Hindlimb muscle (tissue), 1 donor: ENCODE measurements at regions not wholly inside any gene's neighbourhood (a gene's known extent, or its start where the extent isn't known, plus 50 kb on each side); places are given as distances from the start of the nearest gene placed in this dataset.
A peak's percentile ranks its signal among the peaks of the same experiment; 100 is the strongest.

ENCODE experiments used
- DNase-seq: peaks from one replicate; pipeline ENCODE4 v3.0.0-alpha.2; 2013

DNA sequence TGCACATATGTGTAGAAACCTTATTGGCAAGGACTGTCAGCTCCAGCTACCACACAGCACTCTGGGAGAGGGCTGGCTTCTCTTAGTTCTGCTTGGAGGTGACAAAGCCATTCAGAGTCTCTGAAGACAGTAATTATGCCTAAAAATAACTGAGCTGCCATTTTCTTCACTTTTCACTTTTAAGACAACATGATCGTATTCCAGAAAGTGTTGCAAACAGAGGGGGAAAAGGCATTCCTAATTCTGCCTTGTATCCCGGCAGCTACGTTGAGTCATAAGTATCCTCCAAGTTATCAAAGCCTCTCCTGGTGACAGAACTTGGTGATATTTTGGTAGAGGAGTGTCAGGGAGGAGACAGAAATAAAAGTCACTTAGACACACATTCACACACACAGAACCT, 327.7 kb downstream of the HAPSTR1 start:
- no peak for DNase-seq

DNA sequence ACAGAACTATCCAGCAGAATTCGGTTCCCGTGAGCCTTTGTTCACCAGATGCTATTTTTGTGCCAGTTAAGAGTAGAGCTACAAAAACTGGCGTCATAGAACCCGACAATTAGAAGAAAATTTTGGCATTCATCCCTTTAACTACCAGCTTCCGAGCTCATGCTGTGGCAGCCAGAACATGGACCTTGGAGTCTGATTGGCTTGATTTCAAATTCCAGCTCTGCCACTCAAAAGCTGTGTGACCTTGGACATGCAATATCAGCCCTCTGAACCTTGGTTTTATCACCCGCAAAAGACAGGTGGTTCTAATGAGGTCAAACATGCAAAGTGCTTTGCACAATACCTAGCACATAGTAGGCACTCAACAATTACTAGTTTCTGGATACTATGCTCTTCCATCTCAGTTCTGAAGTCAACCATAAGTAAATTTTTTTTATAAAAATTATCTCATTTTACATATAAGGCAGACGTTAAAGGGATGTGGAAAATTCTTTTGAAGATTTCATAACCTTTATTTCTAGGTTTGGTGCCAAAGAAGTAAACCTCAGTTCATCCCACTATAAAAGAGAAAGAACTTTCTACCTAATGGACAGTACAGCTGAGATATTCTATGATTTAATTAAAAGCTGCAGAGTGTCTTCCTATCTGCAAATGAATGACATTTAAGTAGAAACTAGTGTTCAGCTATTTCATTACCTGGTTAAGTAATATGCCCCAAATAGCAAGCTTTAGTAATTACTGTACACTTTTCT, 331.5 kb downstream of the HAPSTR1 start:
- no peak for DNase-seq

DNA sequence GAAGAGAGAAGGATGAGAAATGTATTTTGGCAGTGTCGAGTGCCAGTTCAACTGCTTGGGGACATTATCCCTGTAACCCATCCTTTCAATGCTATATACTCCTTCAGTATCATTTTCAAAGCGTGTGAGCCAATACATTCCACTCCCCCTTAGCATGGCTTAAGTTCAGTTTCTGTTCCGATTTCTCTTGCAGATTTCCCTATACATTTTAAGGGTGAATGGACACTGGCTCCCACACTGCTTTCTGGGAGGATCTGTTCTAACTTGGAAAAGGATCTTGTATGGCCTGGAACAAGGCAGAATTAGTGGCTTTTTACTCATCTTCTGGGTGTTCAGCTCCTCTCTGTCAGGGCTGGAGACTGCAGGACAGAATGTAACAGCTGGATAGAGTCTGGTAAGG, 333.8 kb downstream of the HAPSTR1 start:
- DNase-seq = peak; percentile 48

DNA sequence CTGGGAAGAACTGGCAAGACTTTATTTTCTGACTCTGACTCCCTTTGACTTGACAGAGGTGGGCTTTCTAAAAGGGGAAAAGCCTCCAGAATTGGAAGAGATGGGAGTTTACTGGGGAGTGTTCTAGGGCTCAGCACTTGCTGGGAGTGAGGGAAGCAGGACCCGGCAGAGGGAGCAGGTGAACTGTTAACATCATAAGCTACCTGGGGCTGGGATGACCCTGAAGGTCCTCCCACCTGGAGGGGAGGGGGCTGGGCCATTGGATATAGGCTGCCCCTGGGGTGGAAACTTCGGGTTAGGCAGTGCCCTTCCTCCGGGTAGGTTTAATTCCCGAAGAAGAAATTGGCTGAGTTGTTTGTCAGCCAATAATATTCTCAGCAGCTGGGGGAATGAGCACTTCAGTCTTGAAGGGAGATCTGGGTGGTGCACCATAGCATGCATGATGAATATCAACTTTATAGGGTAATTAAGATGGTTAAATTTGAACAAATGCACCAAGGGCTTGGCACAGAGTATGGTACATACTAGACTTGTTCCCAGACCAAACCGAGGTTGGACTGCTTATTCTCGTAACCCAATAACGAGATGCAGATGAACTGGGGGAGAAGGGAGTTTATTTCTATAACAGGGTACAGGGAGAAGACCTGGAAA, 337.0 kb downstream of the HAPSTR1 start:
- DNase-seq = no peak

DNA sequence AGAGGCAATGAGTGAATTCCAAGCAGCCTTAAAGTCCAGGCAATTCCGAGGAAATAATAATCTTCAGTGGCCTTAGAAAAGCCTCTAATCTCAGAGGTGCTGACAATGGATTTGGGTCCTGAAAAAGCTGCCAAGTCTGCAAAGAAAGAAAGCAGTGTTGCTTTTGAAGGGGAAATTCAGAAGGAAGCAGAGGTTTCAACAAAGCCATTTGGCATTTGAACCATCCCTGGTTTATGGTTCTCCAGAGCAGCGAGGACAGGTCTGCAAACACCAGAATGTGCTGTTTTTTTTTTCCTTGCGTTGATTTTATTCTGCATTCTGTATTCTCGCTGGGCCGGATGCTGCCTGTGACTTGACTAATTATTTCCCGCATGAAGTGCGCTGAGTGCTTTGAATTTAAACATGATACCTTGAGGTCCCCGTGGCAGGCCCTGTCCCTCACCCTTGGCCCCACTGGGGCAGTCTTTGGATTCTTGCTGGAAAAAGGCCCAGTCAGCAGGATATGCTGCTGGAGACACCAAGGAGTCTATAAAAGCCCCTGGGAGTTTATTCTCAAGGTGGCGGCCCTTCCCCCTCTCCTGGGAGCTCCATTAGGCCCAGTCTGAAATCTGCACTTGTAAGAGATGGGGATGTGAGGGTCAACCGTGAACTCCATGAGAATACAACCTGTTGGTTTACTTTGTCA, 338.3 kb downstream of the HAPSTR1 start:
- DNase-seq = no peak

DNA sequence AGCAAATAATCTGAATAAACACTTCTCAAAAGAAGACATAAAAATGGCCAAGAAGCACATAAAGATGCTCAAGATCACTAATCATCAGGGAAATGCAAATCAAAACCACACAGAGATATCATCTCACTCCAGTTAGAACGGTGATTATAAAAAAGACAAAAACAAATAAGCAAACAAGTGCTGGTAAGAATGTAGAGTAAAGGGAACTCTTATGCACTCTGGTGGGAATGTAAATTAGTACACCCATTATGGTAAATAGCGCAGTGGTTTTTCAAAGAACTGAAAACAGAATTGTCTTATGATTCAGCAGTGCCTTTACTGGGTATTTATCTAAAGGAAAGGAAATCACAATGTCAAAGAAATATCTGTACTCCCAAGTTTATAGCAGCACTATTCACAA, 343.2 kb downstream of the HAPSTR1 start:
- DNase-seq = no peak

DNA sequence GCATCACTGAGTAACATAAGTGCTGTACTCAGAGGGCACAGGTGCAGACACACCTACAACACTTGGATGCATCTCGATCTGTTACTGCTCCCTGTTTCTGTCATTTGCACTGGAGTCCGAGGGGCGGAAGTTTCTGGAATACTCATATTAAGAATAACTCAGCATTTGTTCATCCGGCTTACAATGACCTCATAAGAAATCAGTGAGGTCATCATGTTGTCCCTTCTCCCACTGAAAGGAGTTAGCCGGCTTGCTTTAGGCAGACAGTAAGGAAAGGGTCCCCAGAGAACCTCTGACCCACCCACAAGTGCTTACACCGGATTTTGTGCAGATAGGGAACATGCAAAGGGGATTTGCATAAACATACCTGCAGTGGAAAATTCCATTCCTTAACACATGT, 344.7 kb downstream of the HAPSTR1 start:
- DNase-seq = no peak

DNA sequence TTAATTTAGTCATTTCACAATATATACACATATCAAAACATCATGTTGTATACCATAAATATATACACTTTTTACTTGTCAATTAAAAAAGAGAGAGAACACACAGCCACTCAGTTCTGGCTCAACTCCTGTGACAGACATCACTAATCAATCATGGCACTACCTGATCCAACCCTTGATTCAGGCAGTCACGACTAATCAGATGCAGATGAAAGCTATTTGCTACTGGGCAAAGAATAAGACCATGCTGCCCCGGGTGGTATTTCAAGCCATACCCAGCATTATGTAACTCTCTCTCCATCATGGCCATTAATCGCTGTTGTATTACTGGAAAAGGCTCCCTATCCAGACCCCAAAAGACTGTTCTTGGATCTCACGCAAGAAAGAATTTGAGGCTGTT, 345.7 kb downstream of the HAPSTR1 start:
- no peak for DNase-seq

DNA sequence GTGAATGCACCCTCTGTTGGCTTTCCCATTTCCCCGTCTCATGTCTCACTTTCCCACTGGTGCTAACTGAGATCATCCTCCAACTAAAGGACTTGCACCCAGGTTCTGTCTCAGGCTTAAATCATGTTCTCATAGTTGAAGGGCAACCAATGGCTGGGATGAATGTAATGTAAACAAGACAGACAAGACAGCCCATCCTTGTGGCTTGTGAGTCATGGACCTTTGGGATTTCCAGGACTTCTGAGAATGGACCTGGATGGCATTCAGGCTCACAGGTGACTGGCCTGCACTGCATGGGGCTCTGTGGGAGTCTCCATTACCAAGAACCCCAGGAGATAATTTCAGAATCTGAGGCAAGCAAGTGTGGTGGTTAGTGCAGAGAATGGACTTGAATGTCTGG, 347.5 kb downstream of the HAPSTR1 start:
- DNase-seq = no peak

DNA sequence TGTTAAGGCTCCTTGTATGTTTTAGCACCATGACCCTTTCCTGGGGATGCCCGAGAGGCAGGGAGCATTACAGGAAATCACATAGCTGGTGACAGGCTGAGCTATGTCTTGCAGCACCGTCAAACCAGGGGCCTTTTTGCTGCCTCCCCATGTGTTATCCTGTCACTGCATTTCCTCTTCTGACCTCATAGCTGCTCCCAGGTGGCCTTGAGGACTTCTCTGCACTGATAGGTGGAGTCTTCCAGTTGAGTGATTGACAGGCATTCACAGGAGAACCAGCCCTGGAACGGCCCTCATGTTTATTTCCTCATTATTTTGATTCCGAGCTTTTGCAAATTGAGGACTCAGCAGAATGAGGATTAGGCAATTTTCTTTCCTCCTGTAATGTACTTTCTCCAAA, 349.6 kb downstream of the HAPSTR1 start:
- no peak for DNase-seq

DNA sequence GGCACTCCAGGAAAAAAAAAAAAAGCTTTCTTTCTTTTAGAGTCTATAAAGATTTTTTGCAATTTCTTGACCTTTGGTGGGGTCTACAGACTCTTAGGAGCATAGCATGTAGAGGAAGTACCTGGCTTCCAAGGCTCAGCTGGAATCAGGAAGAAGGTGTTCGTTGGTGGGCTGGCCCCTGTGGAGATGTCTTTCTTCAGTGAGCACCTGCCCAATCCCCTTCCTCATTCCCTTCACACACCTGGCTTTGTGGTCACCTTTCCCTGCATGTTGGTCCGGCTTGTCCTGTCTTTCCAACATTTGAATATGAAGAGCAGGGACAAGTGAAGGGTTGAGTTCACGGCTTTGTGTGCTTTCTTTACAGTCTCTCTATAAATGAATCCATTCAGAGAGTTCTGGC, 352.4 kb downstream of the HAPSTR1 start:
- DNase-seq = no peak

DNA sequence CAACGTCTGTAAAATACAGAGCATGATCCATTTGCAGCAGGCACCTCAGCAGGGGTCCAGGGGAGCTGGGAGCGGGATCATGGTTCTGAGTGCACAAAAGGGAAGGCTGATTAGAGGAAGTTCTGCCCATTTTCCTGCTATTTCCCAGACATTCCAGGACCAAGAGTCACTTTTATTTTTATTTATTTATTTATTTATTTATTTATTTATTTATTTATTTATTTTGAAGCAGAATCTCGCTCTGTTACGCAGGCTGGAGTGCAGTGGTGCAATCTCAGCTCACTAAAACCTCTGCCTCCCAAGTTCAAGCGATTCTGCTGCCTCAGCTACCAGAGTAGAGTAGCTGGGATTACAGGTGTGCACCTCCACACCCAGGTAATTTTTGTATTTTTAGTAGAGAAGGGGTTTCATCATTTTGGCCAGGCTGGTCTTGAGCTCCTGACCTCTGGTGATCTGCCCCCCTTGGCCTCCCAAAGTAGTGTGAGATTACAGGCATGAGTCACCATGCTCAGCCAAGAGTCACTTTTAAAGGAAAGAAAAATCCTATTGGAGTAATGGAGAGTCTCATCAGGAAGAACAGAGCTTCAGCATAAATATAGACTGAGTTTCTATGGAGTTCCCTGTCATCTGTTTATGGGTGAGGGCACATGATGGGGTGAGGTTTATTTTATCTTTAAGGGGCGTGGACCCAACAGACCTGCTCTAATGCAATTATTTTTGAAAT, 355.2 kb downstream of the HAPSTR1 start:
- no peak for DNase-seq

DNA sequence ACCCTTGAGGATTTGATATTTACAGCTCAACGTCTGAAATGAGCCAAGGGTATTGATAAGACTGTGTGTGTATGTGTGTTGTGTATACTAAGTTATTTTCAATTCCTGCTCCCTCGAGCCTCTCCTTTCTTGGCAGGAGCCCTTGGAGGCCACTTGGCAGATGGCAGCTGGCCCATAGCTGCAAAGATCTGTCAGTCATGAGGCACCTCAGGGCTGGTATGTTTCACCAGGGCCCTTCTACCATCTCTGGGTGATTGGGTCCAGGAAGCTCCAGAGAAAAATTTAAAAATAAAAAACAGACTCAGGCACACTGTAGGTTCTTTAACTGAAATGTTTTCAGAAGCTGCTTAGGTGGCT, 355.7 kb downstream of the HAPSTR1 start:
- DNase-seq = no peak

DNA sequence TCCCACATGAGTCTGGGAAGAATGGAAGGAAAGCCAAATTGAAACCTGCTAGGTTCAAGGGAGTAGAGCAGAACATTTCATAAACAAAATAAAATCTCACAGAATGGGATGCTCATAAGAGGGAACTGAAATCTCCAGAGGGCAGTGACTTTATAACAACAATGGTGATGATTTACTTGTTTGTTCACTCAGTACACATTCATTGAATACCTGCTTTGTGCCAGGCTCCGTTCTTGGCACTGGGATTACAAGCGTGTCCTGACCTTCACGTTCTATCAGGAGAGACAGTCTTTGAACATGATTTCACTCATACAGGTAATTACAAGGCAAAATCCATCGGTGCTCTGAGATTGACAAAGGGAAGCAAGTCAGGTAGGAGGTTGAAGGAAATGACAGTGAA, 356.3 kb downstream of the HAPSTR1 start:
- DNase-seq = no peak

DNA sequence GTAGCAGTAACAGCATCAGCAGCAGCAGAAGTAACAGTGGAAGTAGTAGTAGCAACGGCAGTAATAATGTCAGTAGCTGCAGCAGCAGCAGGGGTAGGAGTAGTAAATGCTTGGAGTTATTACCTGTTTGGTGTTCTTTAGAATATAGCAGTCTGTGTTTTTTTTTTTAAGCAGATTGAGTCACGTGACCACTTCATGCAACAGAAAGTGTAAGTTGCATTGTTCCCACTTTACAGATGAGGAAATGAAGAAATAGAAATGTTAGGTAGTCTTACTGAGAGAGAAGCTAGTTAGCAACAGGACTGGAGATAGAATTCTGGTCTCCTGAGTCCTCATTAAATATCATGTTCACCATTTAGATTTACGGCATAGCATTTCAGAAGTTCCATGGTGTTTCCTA, 358.2 kb downstream of the HAPSTR1 start:
- DNase-seq = no peak

DNA sequence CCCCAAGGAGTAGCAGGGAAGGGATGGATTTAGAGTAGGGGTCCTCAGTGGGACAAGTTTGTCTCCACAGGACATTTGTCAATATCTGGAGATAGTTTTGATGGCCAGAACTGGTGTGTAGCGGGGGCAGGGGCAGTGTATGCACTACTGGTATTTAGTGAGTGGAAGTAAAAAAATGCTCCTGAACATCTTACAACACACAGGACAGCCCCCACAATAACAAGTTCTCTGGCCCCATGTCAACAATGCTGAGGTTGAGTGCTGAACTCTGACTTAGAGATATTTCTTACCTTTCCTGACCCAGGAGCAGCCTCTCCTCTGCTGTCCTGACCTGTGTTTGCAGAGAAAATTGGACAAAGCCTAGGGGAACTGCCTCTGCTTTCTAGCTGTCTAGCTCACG, 365.8 kb downstream of the HAPSTR1 start:
- no peak for DNase-seq

DNA sequence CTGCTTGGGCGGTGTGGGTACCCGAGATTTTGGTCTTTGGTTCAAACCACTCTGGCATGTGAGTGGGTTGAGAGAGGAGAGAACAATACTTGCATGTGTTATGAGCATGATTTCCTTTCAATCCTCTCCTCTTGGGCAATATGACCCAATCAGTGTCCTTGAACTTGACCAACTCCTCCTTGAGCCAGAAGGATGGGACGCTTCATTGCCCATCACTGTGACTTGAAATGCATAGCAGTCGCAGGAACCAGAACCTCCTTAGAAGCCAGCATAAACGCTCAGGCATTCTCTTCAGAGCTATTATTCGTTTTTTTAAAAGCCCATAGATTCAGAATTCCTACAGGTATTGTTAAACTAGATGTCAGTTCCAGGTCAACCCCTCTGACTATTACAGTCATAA, 367.4 kb downstream of the HAPSTR1 start:
- DNase-seq = no peak

DNA sequence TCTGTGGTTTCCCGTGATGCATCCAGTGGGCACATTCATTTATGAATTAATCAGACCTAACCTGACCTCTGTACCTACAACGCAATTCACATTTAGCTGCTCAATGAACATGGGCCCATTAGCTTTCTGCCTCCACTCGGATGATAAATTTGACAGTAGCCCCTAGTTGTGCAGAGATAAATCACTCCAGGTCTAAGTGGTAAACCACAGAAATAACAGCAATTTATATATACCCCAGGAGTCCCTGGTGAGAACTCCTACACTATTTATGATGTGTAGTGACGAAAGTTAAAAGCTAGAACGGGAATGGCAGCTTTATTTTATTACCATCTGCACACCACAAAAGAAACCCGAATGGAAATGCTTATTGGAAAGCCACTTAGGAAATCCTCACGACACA, 371.5 kb downstream of the HAPSTR1 start:
- no peak for DNase-seq

DNA sequence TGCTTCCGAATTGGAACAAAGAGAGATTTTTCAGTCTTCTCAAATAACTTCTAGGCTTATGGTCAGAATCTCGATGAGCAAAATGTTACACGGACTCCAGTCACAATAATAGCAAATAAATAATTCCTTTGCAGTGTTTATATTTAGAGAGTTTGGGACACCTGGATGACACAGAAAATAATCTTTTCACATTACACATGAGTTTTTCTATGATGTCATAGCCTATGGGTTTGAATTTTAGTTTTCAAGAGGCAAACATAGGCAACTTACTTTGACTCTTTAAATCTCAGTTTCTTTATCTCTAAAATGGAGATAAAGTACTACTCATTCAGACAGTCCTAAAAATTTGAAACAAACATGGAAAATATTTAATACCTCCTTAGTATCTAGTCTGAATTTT, 372.0 kb downstream of the HAPSTR1 start:
- DNase-seq = no peak

DNA sequence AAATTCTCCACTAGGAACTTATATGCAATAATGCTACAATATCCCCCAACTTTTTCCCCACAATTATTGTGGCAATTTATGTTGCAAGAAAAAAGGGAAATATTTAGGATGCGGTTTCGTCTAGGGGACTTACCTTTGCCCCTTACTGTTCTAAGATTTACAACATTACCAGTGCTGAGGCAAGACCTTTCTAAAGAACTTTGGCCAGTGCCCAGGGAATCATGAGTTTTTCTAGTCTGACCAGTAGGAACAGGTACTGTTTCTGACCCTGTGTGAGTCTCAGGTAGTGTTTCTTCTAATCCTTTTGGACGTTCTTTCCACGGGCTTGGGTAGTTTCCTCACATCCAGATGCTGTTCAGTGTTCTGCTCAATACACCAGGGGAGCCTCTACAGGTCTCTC, 373.7 kb downstream of the HAPSTR1 start:
- no peak for DNase-seq

DNA sequence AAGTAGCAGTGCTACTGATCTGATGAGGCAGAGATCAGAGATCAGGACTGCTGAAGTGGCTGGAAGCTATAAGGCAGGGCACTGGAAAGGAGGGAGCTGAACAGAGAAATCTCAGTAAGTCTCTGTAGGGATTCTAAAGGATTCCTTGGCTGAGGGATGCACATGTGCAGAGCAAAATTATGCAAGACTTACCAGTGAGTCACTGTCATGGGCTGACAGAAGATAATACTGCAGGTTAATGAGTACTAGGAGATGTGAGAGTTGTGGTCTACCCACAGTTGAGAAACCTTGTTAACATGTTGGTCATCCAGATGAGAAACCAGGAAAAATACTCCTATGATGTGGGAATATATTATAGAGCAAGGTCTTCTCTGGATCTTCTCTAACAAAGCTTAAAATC, 378.1 kb downstream of the HAPSTR1 start:
- DNase-seq = no peak

DNA sequence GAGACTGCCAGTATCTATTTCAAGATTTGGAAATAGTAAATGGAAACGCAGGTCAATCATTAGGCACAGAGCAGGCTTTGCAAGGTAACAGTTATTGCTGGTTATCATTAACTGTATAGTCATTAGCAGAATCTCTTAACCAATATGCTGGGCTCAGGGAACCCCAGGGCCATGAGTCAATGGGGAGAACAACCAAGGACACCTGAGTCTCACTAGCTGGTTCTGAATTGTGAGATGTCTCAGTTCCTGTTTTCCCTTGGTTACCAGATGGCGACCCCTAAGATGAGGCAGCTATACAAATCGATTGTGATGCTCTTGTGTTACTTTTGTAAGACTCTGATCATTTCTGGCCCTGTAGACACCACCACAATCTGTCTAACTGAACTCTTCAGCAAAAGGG, 385.3 kb downstream of the HAPSTR1 start:
- no peak for DNase-seq

DNA sequence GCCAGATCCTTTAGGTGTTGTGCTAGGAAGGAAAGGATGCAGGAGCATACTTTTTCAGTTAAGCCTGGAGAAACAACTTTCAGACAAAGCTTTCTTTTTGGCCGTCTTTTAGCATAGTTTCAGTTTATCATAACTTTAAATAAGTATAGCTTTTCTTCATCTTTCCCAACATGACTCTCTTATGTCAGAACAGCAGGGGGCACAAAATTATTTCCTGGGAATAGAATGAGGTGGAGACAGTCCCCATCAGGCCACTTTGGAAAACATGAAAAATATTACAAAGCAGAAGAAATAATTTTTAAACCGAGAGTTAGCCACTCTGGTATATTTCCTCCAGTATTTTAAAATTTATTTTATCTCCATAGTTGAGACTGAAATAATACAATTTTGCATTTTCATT, 387.6 kb downstream of the HAPSTR1 start:
- no peak for DNase-seq

DNA sequence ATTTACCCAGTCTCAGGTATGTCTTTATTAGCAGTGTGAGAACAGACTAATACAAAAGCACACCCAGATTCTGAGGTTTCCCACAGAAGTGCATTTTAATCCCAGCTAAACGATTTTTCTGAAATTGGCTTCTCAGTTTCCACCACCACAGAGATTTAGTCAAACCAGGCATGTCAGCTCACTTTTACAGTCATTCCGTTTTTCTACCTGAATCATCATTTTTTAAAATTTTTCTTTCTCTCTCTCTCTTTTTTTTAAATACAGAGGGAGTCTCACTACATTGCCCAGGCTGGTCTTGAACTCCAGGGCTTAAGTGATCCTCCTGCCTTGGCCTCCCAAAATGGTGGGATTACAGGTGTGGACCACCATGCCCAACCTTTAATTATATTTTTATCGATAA, 389.1 kb downstream of the HAPSTR1 start:
- no peak for DNase-seq
